NT2/D1 (cell line): ENCODE measurements at regions not wholly inside any gene's neighbourhood (a gene's known extent, or its start where the extent isn't known, plus 50 kb on each side); places are given as distances from the start of the nearest gene placed in this dataset.

Experiments used
- YY1 ChIP-seq: IDR thresholded peaks from 2 replicates; pipeline ENCODE4 v1.6.1; 2011; ENCODE audit not compliant: insufficient read length, insufficient read depth
- ZNF274 ChIP-seq: IDR thresholded peaks from 2 replicates; pipeline ENCODE4 v1.6.1; 2011; ENCODE audit warnings: mild to moderate bottlenecking, low read depth, low read length

DNA sequence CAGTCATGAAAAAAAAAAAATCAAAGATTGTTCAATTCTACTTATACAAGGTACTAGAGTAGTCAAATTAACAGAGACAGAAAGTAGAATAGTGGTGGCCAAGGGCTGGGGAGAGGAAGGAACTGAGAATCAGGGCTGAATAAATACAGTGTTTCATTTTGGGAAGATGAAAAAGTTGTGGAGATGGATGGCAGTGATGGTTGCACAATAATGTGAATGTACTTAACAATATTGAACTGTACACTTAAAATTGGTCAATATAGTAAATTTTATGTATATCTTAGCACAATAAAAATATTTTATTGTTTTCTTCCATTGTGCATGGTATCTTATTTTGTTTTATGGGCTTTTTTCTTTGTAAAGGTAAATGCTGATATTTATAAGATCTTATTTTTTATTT, 262.2 kb upstream of the AGTR1 start:
- TF ChIP-seq YY1 (no peak), ZNF274 (no peak)
